H1 (cell line): ENCODE measurements at regions not wholly inside any gene's neighbourhood (a gene's known extent, or its start where the extent isn't known, plus 50 kb on each side); places are given as distances from the start of the nearest gene placed in this dataset.

Source experiments
- CTCF ChIA-PET: fragments of 300-600 bp; sonication (Branson Sonifier 250); formaldehyde crosslinking; loops from one replicate; lab custom pipeline; 2021; ENCODE audit not compliant: partially characterized antibody; lab: Charles Lee
- POLR2A ChIA-PET: fragments of 300-600 bp; sonication (Branson Sonifier 250); formaldehyde crosslinking; loops from one replicate; lab custom pipeline; 2021; ENCODE audit warnings: inconsistent platforms; ENCODE audit not compliant: partially characterized antibody; lab: Charles Lee
- DNase-seq, 2 experiments: peaks; one replicate each; pipeline versions ENCODE4 v3.0.0 to v3.0.0-alpha.2; 2010 to 2022; ENCODE audit warnings: low spot score in 2 of 2, low read depth in 1 of 2, mixed read lengths in 1 of 2
- FAIRE-seq: peaks from 2 replicates; lab custom pipeline; 2011; peaks lifted over from hg19 to GRCh38; lab: Jason Lieb, UNC
- H2AFZ ChIP-seq: 2 replicates; pipeline ENCODE4 v1.8.1; 2012; ENCODE audit warnings: low read length, inconsistent platforms
- H2AK5ac ChIP-seq: 2 replicates; pipeline ENCODE4 v1.6.1; 2013; ENCODE audit warnings: low read depth, low read length
- H2BK120ac ChIP-seq: replicated peaks from 2 replicates; pipeline ENCODE3; 2013; ENCODE audit warnings: low read depth, low read length, inconsistent platforms
- H2BK12ac ChIP-seq: 2 replicates; pipeline ENCODE4 v1.6.1; 2013; ENCODE audit warnings: low read depth, low read length
- H2BK15ac ChIP-seq: 2 replicates; pipeline ENCODE4 v1.6.1; 2013; ENCODE audit warnings: low read length
- H2BK20ac ChIP-seq: 2 replicates; pipeline ENCODE4 v1.6.1; 2013; ENCODE audit warnings: low read length
- H2BK5ac ChIP-seq: 2 replicates; pipeline ENCODE4 v1.6.1; 2013; ENCODE audit warnings: low read depth, low read length
- H3K14ac ChIP-seq: 2 replicates; pipeline ENCODE4 v1.6.1; 2013; ENCODE audit warnings: inconsistent platforms; ENCODE audit not compliant: insufficient read length
- H3K18ac ChIP-seq: 2 replicates; pipeline ENCODE4 v1.6.1; 2013; ENCODE audit warnings: low read length; ENCODE audit errors: extremely low read depth
- H3K23ac ChIP-seq: 2 replicates; pipeline ENCODE4 v1.6.1; 2013; ENCODE audit warnings: inconsistent platforms; ENCODE audit not compliant: insufficient read length
- H3K23me2 ChIP-seq: 2 replicates; pipeline ENCODE4 v1.6.1; 2013; ENCODE audit warnings: low read depth, low read length
- H3K27ac ChIP-seq: 2 replicates; pipeline ENCODE4 v1.6.1; 2011; ENCODE audit warnings: low read depth, low read length, inconsistent platforms
- H3K27me3 ChIP-seq, 4 experiments: replicated peaks in 1 of 4; 1 replicate in 1 of 4; 2 replicates in 3 of 4; pipeline versions ENCODE4 v1.6.1 to v1.8.1; 2011 to 2013; ENCODE audit warnings: low read length in 3 of 4, mild to moderate bottlenecking in 3 of 4, inconsistent platforms in 2 of 4, mixed read lengths in 2 of 4, moderate library complexity in 1 of 4; ENCODE audit not compliant: control insufficient read depth in 3 of 4, insufficient read depth in 3 of 4; ENCODE audit errors: extremely low read depth in 1 of 4
- H3K36me3 ChIP-seq, 4 experiments: 2 replicates each; pipeline versions ENCODE4 v1.6.1 to v1.8.1; 2011 to 2013; ENCODE audit warnings: mild to moderate bottlenecking in 4 of 4, low read length in 3 of 4, moderate library complexity in 2 of 4, control low read depth in 1 of 4, inconsistent platforms in 1 of 4; ENCODE audit not compliant: insufficient read depth in 4 of 4, control insufficient read depth in 2 of 4
- H3K4ac ChIP-seq: replicated peaks from 2 replicates; pipeline ENCODE3; 2013; ENCODE audit warnings: low read length, low read depth, mixed read lengths, inconsistent platforms; ENCODE audit not compliant: insufficient read length
- H3K4me1 ChIP-seq, 4 experiments: replicated peaks in 1 of 4; 1 replicate in 1 of 4; 2 replicates in 3 of 4; pipeline versions ENCODE4 v1.6.1 to v1.8.1; 2011 to 2013; ENCODE audit warnings: low read length in 3 of 4, inconsistent platforms in 2 of 4, mixed read lengths in 1 of 4; ENCODE audit not compliant: insufficient read depth in 4 of 4, control insufficient read depth in 3 of 4
- H3K4me2 ChIP-seq, 2 experiments: 2 replicates each; pipeline versions ENCODE4 v1.6.1 to v1.8.1; 2011 to 2013; ENCODE audit warnings: low read depth in 2 of 2, low read length in 2 of 2, control low read depth in 1 of 2, inconsistent platforms in 1 of 2, mild to moderate bottlenecking in 1 of 2; ENCODE audit not compliant: insufficient read depth in 1 of 2
- H3K4me3 ChIP-seq, 4 experiments: fragments of 200-600, 300-600 bp in 1 of 4; sonication (generic), shearing (Covaris generic), sonication (Bioruptor Twin) in 1 of 4; 2 replicates each; pipeline versions ENCODE4 v1.5.1 to v1.8.1; 2011 to 2016; ENCODE audit warnings: low read length in 4 of 4, low read depth in 3 of 4, control low read depth in 2 of 4, inconsistent platforms in 2 of 4, mild to moderate bottlenecking in 2 of 4, mixed read lengths in 1 of 4, moderate library complexity in 1 of 4; ENCODE audit not compliant: insufficient read depth in 2 of 4; ENCODE audit errors: extremely low read depth in 1 of 4
- H3K56ac ChIP-seq: replicated peaks from 2 replicates; pipeline ENCODE3; 2013; ENCODE audit warnings: low read depth, mild to moderate bottlenecking, mixed read lengths, low read length, inconsistent platforms; ENCODE audit not compliant: insufficient read length
- H3K79me1 ChIP-seq: 2 replicates; pipeline ENCODE4 v1.6.1; 2013; ENCODE audit warnings: low read depth, low read length, control low read depth
- H3K79me2 ChIP-seq, 2 experiments: 2 replicates each; pipeline versions ENCODE4 v1.6.1 to v1.8.1; 2012 to 2013; ENCODE audit warnings: low read length in 2 of 2, mild to moderate bottlenecking in 2 of 2, inconsistent platforms in 1 of 2; ENCODE audit not compliant: insufficient read depth in 2 of 2, control insufficient read depth in 1 of 2
- H3K9ac ChIP-seq, 4 experiments: replicated peaks in 1 of 4; 1 replicate in 1 of 4; 2 replicates in 3 of 4; pipeline versions ENCODE4 v1.6.1 to v1.8.1; 2011 to 2013; ENCODE audit warnings: low read depth in 3 of 4, low read length in 3 of 4, control low read depth in 2 of 4, mild to moderate bottlenecking in 2 of 4, moderate library complexity in 2 of 4, inconsistent platforms in 1 of 4; ENCODE audit errors: extremely low read depth in 1 of 4
- H3K9me3 ChIP-seq, 2 experiments: 2 replicates each; pipeline versions ENCODE4 v1.6.1 to v1.8.1; 2012 to 2013; ENCODE audit warnings: mild to moderate bottlenecking in 2 of 2, moderate library complexity in 2 of 2, control low read depth in 1 of 2, inconsistent platforms in 1 of 2, low read depth in 1 of 2, low read length in 1 of 2, mixed read lengths in 1 of 2; ENCODE audit not compliant: insufficient read depth in 2 of 2
- H4K20me1 ChIP-seq, 2 experiments: replicated peaks in 1 of 2; 2 replicates each; pipeline versions ENCODE3 to v1.8.1; 2011 to 2013; ENCODE audit warnings: inconsistent platforms in 2 of 2, low read length in 2 of 2, mild to moderate bottlenecking in 1 of 2; ENCODE audit not compliant: insufficient read depth in 2 of 2, control insufficient read depth in 1 of 2
- H4K5ac ChIP-seq: 2 replicates; pipeline ENCODE4 v1.6.1; 2013; ENCODE audit warnings: low read length, low read depth, mixed read lengths, inconsistent platforms; ENCODE audit not compliant: insufficient read length
- H4K8ac ChIP-seq: 2 replicates; pipeline ENCODE4 v1.8.0; 2013; ENCODE audit warnings: mild to moderate bottlenecking, moderate library complexity, low read length, inconsistent platforms; ENCODE audit not compliant: insufficient read depth; ENCODE audit errors: extremely low read depth
- H4K91ac ChIP-seq: replicated peaks from 2 replicates; pipeline ENCODE3; 2013; ENCODE audit warnings: low read length, mixed read lengths, inconsistent platforms; ENCODE audit not compliant: insufficient read length
- ASH2L ChIP-seq: fragments of 200-600, 300-600 bp; sonication (generic); IDR thresholded peaks from one replicate; pipeline ENCODE4 v1.7.1; 2017; ENCODE audit warnings: low read length
- EZH2 ChIP-seq: fragments of 200-600 bp; sonication (generic); IDR thresholded peaks from 2 replicates; pipeline ENCODE4 v1.7.1; 2012; ENCODE audit warnings: low read depth, mild to moderate bottlenecking, moderate library complexity, low read length, inconsistent platforms; ENCODE audit not compliant: severe bottlenecking
- FOSL1 ChIP-seq: IDR thresholded peaks from 2 replicates; pipeline ENCODE4 v1.6.1; 2011; ENCODE audit warnings: mild to moderate bottlenecking, low read depth, low read length, moderate library complexity; ENCODE audit not compliant: insufficient read depth
- KDM5A ChIP-seq: fragments of 200-600 bp; IDR thresholded peaks from 2 replicates; pipeline ENCODE4 v1.7.1; 2012; ENCODE audit warnings: mild to moderate bottlenecking, low read length, inconsistent platforms, mixed read lengths
- MAFK ChIP-seq: IDR thresholded peaks from 2 replicates; pipeline ENCODE4 v1.6.1; 2012; ENCODE audit warnings: low read depth, mild to moderate bottlenecking, improper control_type of control experiment, low read length
- SIN3A ChIP-seq, 2 experiments: IDR thresholded peaks in 1 of 2; conservative IDR thresholded peaks in 1 of 2; 2 replicates each; pipeline ENCODE4 v1.6.1; 2011 to 2012; ENCODE audit warnings: low read length in 2 of 2, improper control_type of control experiment in 1 of 2, low read depth in 1 of 2, mild to moderate bottlenecking in 1 of 2
- SIX5 ChIP-seq: IDR thresholded peaks from 2 replicates; pipeline ENCODE4 v1.6.1; 2011; ENCODE audit warnings: mild to moderate bottlenecking, low read depth, low read length
- WGBS, 2 experiments: shearing (Covaris generic) in 1 of 2; methylation state at CpG; one replicate each; pipeline versions ENCODE4 v1.1.6 to v1.1.7; 2013 to 2015; ENCODE audit warnings: low lambda C conversion rate in 2 of 2, mixed read lengths in 2 of 2, inconsistent platforms in 1 of 2, low coverage in 1 of 2, missing lambda C conversion rate in 1 of 2; ENCODE audit not compliant: insufficient replicate concordance in 2 of 2, insufficient coverage in 1 of 2, insufficient read length in 1 of 2; ENCODE audit errors: extremely low coverage in 1 of 2, missing lambda C conversion rate in 1 of 2; 5-methylcytosine and 5-hydroxymethylcytosine counted together
- TF ChIP-seq, protein P1 (sequence below), 3 experiments: IDR thresholded peaks; 1 replicate in 2 of 3; 2 replicates in 1 of 3; pipeline versions ENCODE4 v1.5.1 to v1.6.1; 2011; ENCODE audit warnings: low read length in 3 of 3, mild to moderate bottlenecking in 3 of 3, inconsistent platforms in 2 of 3, low read depth in 1 of 3, moderate library complexity in 1 of 3; ENCODE audit not compliant: insufficient read depth in 1 of 3; ENCODE audit errors: control extremely low read depth in 1 of 3
- TF ChIP-seq, protein P2 (sequence below): IDR thresholded peaks from 2 replicates; pipeline ENCODE4 v1.6.1; 2011; ENCODE audit warnings: low read depth, mild to moderate bottlenecking, low read length; ENCODE audit not compliant: insufficient read depth

DNA sequence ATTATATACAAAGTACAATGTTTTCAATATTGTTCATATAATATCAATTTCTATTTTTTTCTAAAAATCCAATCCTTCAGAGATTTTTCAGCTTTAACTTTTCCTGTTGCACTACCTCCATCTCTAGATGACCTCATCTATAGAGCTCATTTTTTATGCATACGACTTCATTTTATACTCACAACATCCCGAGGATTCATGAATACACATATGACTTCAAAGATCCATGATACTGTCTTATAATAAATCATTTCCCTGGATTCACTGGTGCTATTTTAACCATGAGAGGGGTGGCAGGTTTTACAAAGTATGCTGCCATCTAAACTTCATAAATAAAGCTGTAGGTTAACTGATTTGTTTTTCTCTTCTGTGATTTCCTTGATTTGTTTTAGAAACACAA is 694.6 kb downstream of the EPHA4 start:
- no peaks in the 10 kb centered on the region for H3K9me3 ChIP-seq
- H2AK5ac ChIP-seq = no peak overlapping the region
- no peaks in the 10 kb centered on the region for H4K20me1 ChIP-seq
- no peak overlapping the region for H4K91ac ChIP-seq
- no peak overlapping the region for H4K5ac ChIP-seq
- no peak overlapping the region for H4K8ac ChIP-seq
- H2BK20ac ChIP-seq = no peak overlapping the region
- H3K79me1 ChIP-seq = no peaks in the 10 kb centered on the region
- DNase-seq = no peak
- no peaks in the 10 kb centered on the region for H3K36me3 ChIP-seq
- H3K23me2 ChIP-seq = no peaks in the 10 kb centered on the region
- no peaks in the 10 kb centered on the region for H3K79me2 ChIP-seq
- no peaks in the 10 kb centered on the region for H3K27me3 ChIP-seq
- H3K27ac ChIP-seq = no peak overlapping the region
- no peak overlapping the region for H2AFZ ChIP-seq
- no peak overlapping the region for H3K4ac ChIP-seq
- no peak overlapping the region for H3K23ac ChIP-seq
- no peak overlapping the region for H3K18ac ChIP-seq
- no peak overlapping the region for H3K4me2 ChIP-seq
- H2BK120ac ChIP-seq = no peak overlapping the region
- H2BK12ac ChIP-seq = no peak overlapping the region
- FAIRE-seq = no peak
- no peak overlapping the region for H3K9ac ChIP-seq
- H2BK15ac ChIP-seq = no peak overlapping the region
- no peak overlapping the region for H3K56ac ChIP-seq
- no peak overlapping the region for H3K4me3 ChIP-seq
- CTCF ChIA-PET = interaction anchor here (1.3 kb wide), 1 partner anchor 8 kb away, joined by 3 read pairs; no protein-coding TSS in a partner anchor
- POLR2A ChIA-PET = no interaction called here
- H2BK5ac ChIP-seq = no peak overlapping the region
- WGBS, 2 experiments = 88% methylated on average over 2 of the region's 2 CpGs; no CpG with 5 or more reads in 1 of the 2 experiments
- H3K14ac ChIP-seq = no peak overlapping the region
- H3K4me1 ChIP-seq = no peaks in the 10 kb centered on the region
- TF ChIP-seq FOSL1 = no peak
- TF ChIP-seq EZH2 = no peak
- no peak for TF ChIP-seq SIX5
- TF ChIP-seq, protein P1, sequence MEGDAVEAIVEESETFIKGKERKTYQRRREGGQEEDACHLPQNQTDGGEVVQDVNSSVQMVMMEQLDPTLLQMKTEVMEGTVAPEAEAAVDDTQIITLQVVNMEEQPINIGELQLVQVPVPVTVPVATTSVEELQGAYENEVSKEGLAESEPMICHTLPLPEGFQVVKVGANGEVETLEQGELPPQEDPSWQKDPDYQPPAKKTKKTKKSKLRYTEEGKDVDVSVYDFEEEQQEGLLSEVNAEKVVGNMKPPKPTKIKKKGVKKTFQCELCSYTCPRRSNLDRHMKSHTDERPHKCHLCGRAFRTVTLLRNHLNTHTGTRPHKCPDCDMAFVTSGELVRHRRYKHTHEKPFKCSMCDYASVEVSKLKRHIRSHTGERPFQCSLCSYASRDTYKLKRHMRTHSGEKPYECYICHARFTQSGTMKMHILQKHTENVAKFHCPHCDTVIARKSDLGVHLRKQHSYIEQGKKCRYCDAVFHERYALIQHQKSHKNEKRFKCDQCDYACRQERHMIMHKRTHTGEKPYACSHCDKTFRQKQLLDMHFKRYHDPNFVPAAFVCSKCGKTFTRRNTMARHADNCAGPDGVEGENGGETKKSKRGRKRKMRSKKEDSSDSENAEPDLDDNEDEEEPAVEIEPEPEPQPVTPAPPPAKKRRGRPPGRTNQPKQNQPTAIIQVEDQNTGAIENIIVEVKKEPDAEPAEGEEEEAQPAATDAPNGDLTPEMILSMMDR (IDR thresholded peaks at IDR 0.05; ENCODE audit: control extremely low read depth in 1 of 3, insufficient read depth in 1 of 3, low read depth in 1 of 3, low read length in 3 of 3) = no peak
- TF ChIP-seq SIN3A (conservative IDR thresholded peaks at IDR 0.05 in 1 of 2, IDR thresholded peaks at IDR 0.05 in 1 of 2; ENCODE audit: low read depth in 1 of 2, low read length in 2 of 2) = no peak
- TF ChIP-seq ASH2L = no peak
- TF ChIP-seq KDM5A = no peak
- TF ChIP-seq, protein P2, sequence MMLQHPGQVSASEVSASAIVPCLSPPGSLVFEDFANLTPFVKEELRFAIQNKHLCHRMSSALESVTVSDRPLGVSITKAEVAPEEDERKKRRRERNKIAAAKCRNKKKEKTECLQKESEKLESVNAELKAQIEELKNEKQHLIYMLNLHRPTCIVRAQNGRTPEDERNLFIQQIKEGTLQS = no peak
- no peak for TF ChIP-seq MAFK
